ENCODE measurements at regions not wholly inside any gene's neighbourhood (a gene's known extent, or its start where the extent isn't known, plus 50 kb on each side); places are given as distances from the start of the nearest gene placed in this dataset.

GRCh38 chr17:72053449-72053848 lies 67.4 kb upstream of the SOX9 start:
- WGBS (ENCODE audit: missing lambda C conversion rate) = 44% methylated on average over 12 of the region's 12 CpGs
- peak in 1 of 2 experiments; percentile 29; a peak in 1 of 6 replicates for ATAC-seq

GRCh38 chr17:72056155-72056554 lies 64.7 kb upstream of the SOX9 start:
- CTCF ChIA-PET = interaction anchor here (1.5 to 1.8 kb wide), 3 partner anchors 8 to 583 kb away, joined by 3 to 4 read pairs (median 4); no protein-coding TSS in a partner anchor
- Histone ChIP-seq H3K4me2 (no peak overlapping the region), H3K4me1 (no peaks in the 10 kb centered on the region), H3K27ac (no peak overlapping the region), H3K4me3 (no peak overlapping the region), H3K9me3 (0 out of 3 replicates have a peak, but pooled peaks cover 4% of the 10 kb centered on the region)
- no peak for TF ChIP-seq ZSCAN20 (CRISPR knock-in tag; IDR thresholded peaks at IDR 0.05)
- TF ChIP-seq POLR2AphosphoS2 (conservative IDR thresholded peaks at IDR 0.05; ENCODE audit: low read length) = no peak
- TF ChIP-seq ZFP36 (IDR thresholded peaks at IDR 0.05; ENCODE audit: borderline replicate concordance, partially characterized antibody) = no peak
- no peak for TF ChIP-seq BHLHE40 (IDR thresholded peaks at IDR 0.05; ENCODE audit: low read depth, low read length)
- no peak for TF ChIP-seq NPAS2 (CRISPR knock-in tag; IDR thresholded peaks at IDR 0.05; ENCODE audit: borderline replicate concordance)
- TF ChIP-seq RNF2 (IDR thresholded peaks at IDR 0.05; ENCODE audit: borderline replicate concordance, low read depth) = no peak
- TF ChIP-seq FOXS1 (CRISPR knock-in tag; IDR thresholded peaks at IDR 0.05) = no peak
- no peak for TF ChIP-seq FOSL2 (IDR thresholded peaks at IDR 0.05)
- TF ChIP-seq FOSL2 (CRISPR knock-in tag; IDR thresholded peaks at IDR 0.05) = no peak
- no peak for TF ChIP-seq BCL3 (IDR thresholded peaks at IDR 0.05)
- TF ChIP-seq ZC3H11A (IDR thresholded peaks at IDR 0.05) = no peak
- no peak for TF ChIP-seq ELK1 (IDR thresholded peaks at IDR 0.05; ENCODE audit: low read depth, low read length)
- no peak for TF ChIP-seq TFCP2L1 (CRISPR knock-in tag; IDR thresholded peaks at IDR 0.05)
- TF ChIP-seq HMGXB4 (CRISPR knock-in tag; IDR thresholded peaks at IDR 0.05; ENCODE audit: borderline replicate concordance) = no peak
- TF ChIP-seq ZNF302 (CRISPR knock-in tag; IDR thresholded peaks at IDR 0.05) = no peak
- no peak for TF ChIP-seq CBX8 (IDR thresholded peaks at IDR 0.05)
- no peak for TF ChIP-seq KDM1A (IDR thresholded peaks at IDR 0.05; ENCODE audit: low read depth)
- TF ChIP-seq CHD2 (IDR thresholded peaks at IDR 0.05; ENCODE audit: low read length, partially characterized antibody) = no peak
- TF ChIP-seq PBX3 (IDR thresholded peaks at IDR 0.05) = no peak
- no peak for TF ChIP-seq HEYL (CRISPR knock-in tag; IDR thresholded peaks at IDR 0.05)
- no peak for TF ChIP-seq ATOH8 (CRISPR knock-in tag; IDR thresholded peaks at IDR 0.05; ENCODE audit: low read depth)
- 86% methylated on average over 4 of the region's 4 CpGs for WGBS (ENCODE audit: missing lambda C conversion rate)
- DNase-seq (ENCODE audit: low read depth in 1 of 2, low spot score in 1 of 2) = no peak
- no peak for ATAC-seq
- FAIRE-seq = no peak
- POLR2A ChIA-PET = no interaction called here

More at GRCh38 chr17:72053449-72053848, 67.4 kb upstream of the SOX9 start:
- TF ChIP-seq ZSCAN20 (CRISPR knock-in tag; IDR thresholded peaks at IDR 0.05) (no peak), EP300 (IDR thresholded peaks at IDR 0.05) (no peak)
- CTCF ChIA-PET = interaction anchor here (0.7 to 1.6 kb wide), 3 partner anchors 23 to 172 kb away, joined by 3 to 5 read pairs (median 4); no protein-coding TSS in a partner anchor
- H3K4me1 ChIP-seq = no peaks in the 10 kb centered on the region
- no peak overlapping the region for H3K4me3 ChIP-seq
- no peak overlapping the region for H3K27ac ChIP-seq
- POLR2A ChIA-PET = no interaction called here
- H3K4me2 ChIP-seq = no peak overlapping the region
- 0 out of 3 replicates have a peak, but pooled peaks cover 4% of the 10 kb centered on the region for H3K9me3 ChIP-seq
- DNase-seq (ENCODE audit: low read depth in 1 of 2, low spot score in 1 of 2) (no peak), FAIRE-seq (no peak)
